ENCODE measurements at regions not wholly inside any gene's neighbourhood (a gene's known extent, or its start where the extent isn't known, plus 50 kb on each side); places are given as distances from the start of the nearest gene placed in this dataset.
A peak's percentile ranks its signal among the peaks of the same experiment; 100 is the strongest.

DNA sequence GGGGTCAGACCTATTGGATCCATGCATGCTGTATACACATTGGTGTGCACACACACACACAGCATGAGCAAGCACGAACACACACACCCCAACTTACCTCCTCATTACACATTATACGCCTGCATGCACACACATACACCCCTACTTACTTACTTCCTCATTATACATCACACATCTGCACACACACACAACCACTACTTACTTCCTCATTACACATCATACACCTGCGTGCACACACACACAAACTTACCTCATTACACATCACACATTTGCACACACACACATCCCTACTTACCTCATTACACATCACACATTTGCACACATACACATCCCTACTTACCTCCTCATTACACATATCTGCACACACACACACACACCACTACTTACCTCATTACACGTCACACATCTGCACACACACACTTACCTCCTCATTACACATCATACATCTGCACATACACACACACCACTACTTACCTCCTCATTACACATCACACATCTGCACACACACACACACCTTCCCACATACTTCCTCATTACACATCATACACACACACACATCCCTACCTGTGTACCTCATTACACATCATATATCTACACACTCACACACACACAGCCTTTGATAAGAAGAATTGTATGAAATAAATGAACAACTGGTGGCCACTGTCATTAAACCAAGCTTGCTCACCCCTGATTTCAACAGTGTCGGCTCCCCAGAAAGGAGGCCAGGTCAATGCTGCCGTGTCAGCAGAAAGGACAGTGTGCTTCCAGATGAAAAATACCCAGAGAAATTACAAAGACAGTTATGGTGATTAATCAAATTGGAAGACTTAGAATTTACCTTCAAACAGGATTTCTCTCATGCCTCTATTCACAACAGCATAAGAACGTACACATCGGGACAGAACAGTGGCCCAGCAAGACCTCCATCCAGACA lies 117.8 kb downstream of the SETD4 start:
- intact Hi-C loops (cut with DNase I): loop anchor here (5.0 to 10.0 kb wide), 2 partner anchors 520 to 1198 kb away; no protein-coding TSS in a partner anchor
- ATAC-seq: no peak
- no peak for DNase-seq (ENCODE audit: low spot score)

DNA sequence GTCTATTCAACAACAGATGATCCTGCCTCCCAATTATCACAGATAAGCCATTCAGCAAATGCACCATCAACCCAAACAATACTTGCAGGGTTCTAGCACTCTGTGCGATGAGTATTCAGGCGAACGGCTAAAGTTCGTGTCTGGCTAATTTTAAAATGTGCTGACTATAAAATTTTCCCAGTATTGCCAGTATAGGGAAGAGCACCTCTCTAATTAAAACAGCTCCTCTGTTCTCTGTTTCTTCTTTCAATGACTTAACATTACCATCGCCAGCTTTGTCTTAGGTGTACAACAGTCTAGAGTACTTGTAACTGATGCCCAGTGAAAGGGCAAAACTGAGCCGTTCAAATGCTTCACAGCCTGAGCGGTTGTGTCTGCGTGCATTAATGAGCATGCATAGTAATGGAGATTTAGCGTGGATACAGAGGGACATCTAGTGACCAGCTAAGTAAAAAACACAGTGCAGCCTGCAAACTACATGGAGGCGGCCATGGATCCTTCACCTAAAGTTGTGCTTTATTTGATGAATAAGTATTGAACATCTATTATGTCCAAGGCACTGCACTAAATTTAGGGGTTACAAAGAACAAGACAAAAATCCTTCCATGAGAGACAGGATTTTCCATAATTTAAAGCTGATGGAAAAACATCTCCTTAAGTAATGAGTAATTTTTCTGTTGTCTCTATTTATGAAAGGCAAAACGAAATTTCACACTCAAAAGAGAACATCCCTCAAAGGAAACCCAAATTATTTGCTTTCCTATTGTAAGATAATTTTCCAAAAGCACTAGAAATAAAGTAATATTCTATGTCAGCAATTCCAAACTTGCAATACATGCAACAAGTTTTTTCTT lies 120.0 kb downstream of the SETD4 start:
- peak; percentile 98 for ATAC-seq
- intact Hi-C loops (cut with DNase I): loop anchor here (5.0 to 10.0 kb wide), 2 partner anchors 518 to 1196 kb away; no protein-coding TSS in a partner anchor
- DNase-seq (ENCODE audit: low spot score): no peak

DNA sequence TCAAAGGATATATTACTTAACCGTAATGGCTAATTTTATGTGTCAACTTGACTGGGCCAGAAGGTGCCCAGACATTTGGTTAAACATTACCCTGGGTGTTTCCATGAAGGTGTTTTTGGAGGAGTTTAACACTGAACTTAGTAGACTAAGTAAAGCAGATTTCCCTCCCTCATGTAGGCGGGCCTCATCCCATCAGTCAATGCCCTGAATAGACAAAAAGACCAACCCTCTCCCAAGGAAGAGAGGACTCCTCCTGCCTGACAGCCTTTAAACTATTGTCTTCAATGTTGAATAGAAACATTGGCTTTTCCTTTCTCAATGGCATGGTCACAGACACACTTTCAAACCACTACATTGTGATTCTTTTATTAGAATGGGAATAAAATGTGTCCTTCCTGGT lies 121.9 kb downstream of the SETD4 start:
- no peak for DNase-seq (ENCODE audit: low spot score)
- ATAC-seq: no peak
- intact Hi-C loops (cut with DNase I): no loop called here

DNA sequence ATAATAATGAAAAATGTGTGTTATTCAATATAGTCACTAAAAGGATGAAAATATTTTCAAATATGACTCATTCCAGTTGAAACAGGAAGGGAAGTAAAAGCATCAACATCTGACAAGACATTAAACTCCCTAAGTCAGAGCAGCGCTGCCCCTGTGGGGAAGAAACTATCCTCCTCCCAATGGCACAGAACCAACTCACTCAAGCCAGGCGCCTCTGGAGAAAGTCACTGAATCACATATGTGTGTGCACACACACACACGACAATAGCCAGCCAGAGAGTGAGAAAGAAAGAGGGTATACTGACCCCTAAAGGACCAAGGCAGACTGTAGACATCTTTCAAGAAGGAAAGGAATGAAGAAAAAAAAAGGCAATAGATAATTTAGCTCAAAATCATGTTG lies 126.9 kb downstream of the SETD4 start:
- intact Hi-C loops (cut with DNase I): no loop called here
- DNase-seq (ENCODE audit: low spot score) (peak; percentile 81), ATAC-seq (peak; percentile 93)

DNA sequence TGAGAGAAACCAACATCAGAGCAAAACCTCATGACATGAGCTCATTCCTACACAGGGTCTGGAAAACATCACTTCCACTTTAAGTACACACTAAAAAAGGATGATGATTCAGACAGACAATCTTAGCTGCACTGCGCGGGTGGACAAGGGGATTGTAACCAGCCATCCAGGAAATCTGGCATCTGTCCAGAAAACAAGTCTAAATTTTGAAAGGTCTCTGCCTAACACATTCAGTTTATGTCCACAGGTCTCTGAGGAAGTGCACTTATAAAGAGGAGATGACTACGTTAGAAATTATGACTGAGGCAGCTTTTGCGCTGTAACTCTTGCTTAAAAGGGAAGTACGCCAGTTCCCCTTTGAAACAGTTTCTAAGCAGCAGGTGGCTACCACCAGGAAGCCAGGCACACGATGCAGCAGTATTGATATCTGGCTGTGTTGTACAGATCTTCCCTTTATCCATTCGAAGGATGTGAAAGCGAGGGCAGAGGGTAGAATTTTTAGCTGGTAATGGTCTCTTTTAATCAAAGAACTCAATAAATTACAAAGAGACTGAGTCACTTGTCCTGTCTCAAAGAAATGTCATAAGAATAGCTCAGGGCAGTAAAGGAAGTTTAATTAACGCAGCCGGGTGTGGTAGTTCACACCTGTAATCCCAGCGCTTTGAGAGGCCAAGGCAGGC lies 128.0 kb downstream of the SETD4 start:
- DNase-seq (ENCODE audit: low spot score) (no peak), ATAC-seq (peak; percentile 75)
- intact Hi-C loops (cut with DNase I): no loop called here

DNA sequence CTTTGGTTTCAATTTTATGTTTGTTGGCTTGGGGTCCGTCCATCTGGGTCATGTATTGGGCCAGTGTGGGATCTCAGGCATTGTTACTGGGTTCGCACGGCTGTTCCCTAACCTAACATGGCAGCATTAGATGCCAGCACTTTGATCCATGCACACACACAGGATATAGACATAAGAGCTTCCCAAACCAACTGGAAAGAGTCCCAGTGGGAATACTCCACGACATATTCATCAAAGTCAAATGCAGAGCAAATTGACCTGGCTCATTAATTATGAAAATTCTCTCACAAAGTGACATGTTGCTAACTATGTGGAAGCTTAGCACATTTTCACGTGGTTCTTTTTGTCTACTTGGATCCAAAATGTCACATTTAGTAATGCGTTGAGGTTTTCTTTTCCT lies 130.4 kb downstream of the SETD4 start:
- ATAC-seq (no peak), DNase-seq (ENCODE audit: low spot score) (no peak)
- intact Hi-C loops (cut with DNase I): no loop called here

DNA sequence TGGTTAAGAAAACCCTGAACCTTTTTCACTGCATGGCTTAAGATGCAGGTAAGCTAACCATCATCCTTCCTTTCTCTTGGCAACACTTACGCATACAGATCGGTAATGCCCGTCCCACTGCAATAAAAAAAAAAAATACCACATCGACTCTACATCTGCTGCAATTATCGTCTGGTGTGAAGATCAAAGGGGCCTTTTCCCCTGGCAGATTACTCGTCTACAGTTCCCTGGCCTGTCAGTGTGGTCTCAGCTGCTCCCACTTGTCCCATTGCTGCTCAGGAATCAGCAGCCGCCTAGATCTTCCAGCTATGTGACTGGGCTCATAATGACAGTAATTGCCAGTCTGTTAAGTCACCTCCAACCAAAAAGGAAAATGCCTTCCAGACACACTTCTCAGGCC lies 133.1 kb downstream of the SETD4 start:
- intact Hi-C loops (cut with DNase I): no loop called here
- no peak for DNase-seq (ENCODE audit: low spot score)
- no peak for ATAC-seq

DNA sequence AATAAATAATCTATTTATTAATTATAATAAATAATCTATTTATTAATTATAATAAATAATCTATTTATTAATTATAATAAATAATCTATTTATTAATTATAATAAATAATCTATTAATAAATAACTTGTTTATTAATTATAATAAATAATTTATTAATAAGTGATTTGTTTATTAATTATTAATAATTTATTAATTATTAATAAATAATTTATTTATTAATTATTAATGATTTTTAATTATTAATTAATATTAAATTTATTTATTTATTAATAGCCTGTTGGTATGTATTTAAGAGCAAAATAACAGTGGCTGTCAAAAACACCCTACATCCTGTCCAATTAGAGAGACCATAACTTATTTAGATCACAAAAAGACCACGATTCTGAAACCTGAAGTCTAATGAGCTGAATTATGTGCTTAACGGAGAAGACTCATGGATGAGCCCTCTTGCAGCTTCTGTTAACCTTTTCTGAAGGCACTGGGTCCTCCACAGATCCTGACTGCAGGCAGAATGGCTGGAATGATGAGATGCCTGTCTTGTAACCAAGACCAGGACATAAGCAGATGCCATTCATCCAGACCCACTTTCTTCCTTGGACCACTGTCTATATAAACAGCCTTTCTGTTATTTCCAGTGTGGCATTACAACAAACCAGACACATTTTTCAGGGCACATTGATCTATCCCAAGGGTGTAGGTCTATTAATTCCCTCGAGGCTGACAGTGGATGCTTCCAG lies 134.2 kb downstream of the SETD4 start:
- DNase-seq (ENCODE audit: low spot score): no peak
- intact Hi-C loops (cut with DNase I): no loop called here
- ATAC-seq: no peak

DNA sequence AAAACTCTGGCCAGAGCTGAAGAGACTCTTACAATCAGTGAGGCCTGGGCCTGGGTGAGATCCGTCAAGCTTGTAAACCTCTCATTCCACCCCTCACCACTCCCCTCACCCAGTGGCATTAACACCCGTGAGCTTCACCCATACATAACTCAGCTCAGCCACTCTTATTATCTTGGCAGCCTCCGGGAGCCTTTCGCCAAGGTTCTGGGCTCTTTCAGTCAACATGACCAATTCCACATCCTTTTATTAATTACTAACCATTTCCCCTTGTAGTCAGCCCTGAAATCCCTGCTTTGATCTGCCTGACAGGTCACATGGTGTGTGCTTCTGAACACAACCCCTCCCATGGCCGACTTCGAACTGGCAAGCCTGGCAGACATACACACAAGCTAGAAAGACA lies 134.8 kb downstream of the SETD4 start:
- intact Hi-C loops (cut with DNase I): no loop called here
- ATAC-seq: peak; percentile 20
- no peak for DNase-seq (ENCODE audit: low spot score)

DNA sequence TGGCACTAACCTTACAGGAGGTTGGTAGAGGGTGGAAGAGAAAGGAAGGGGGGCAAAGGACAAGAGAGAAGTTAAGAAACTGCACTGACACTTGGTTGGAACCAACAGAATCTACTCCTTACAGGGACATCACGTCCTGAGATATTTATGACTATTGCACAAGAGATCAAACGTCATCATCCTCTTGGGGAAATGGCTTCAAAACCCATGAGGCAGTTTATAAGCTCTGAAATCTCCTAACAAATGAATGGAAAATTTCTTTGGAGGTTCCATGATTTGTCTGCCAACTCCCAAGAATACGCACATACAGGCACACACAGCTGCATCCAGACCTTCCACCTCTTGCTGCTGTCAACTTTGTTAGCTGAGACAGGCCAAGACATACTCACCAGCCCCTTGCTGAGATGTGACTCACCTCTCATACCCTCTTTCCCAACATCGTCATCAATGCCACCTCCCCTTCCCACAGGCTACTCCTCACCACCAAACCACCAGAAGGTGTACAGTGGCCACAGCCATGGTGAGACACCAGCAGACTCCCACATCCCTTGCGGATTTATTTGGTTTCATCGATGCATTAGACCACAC lies 135.5 kb downstream of the SETD4 start:
- ATAC-seq: peak; percentile 57
- intact Hi-C loops (cut with DNase I): no loop called here
- no peak for DNase-seq (ENCODE audit: low spot score)

DNA sequence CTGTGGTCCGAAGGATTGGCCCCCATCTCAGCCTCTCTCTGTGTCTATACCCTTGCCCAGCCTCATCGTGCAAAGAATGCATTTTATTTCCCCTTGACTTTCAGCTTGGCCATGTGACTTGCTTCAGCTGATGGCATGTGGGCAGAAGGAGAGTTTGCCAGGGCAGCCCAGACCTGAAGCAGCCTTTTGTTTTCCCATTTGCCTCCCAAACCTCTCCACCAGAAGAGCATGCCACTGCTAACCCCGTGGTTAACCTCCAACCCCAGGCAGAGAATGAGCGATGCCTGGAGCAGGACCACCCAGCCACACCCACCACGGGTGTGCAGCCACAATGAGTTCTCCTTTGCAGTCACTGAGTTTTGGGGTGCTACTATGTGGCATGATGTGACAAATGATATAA lies 136.4 kb downstream of the SETD4 start:
- ATAC-seq (no peak), DNase-seq (ENCODE audit: low spot score) (no peak)
- intact Hi-C loops (cut with DNase I): no loop called here

DNA sequence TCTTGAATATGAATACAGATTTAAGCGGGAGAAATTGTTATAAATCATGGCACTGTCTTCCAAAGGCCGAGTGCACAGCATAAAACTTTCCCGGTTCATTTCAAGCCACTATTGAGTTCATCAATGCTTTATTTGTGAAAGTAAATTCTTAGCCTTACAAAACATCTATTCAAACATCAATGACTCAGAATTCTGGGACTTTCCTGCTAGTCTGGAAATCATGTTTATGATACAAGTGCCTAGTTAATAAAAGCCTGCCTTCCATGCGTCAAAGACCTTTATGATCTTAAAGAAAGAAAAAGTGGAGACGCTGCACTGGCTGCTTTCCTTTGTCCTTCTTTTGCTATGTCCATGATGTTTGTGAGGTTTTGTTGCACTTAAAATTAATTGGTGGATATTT lies 137.7 kb downstream of the SETD4 start:
- intact Hi-C loops (cut with DNase I): no loop called here
- ATAC-seq (no peak), DNase-seq (ENCODE audit: low spot score) (no peak)

DNA sequence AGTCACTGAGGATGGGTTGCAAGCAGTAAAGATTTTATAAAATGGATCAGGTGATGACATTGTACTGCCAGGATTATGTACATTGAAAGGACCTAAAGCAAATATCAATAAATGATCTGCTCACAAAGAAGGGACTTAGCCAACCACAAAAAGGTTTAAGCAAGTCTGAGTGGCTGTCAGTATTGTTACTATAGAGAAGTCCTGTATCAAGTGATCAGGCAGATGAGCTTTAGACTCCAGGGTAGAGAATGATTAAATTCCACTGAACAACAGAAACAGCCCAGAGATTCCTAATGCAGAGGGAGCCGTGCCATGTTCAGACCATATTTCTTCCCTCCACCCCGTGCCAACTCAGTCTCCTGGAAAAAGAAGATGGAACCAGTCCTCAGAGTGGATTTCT lies 138.9 kb downstream of the SETD4 start:
- ATAC-seq (no peak), DNase-seq (ENCODE audit: low spot score) (no peak)
- intact Hi-C loops (cut with DNase I): no loop called here

DNA sequence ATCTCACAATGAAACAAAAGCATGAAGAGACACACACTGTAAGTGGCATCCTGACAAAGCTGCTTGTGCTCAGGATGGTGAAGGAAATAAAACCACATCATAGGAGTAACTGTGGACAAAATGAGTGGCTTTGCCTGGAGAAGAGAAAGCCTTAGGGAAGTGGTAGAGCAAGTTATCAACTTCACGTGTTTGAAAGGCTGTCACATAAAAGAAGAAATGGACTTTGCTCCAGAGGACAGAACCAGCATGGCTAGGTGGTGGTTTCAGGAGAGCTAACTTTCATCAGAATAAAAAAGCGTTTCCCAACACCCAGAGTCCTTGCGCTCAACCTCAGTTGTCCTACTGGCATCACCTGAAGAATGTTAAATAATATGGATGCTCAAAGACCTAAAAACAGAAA lies 139.9 kb downstream of the SETD4 start:
- DNase-seq (ENCODE audit: low spot score) (no peak), ATAC-seq (no peak)
- intact Hi-C loops (cut with DNase I): no loop called here

DNA sequence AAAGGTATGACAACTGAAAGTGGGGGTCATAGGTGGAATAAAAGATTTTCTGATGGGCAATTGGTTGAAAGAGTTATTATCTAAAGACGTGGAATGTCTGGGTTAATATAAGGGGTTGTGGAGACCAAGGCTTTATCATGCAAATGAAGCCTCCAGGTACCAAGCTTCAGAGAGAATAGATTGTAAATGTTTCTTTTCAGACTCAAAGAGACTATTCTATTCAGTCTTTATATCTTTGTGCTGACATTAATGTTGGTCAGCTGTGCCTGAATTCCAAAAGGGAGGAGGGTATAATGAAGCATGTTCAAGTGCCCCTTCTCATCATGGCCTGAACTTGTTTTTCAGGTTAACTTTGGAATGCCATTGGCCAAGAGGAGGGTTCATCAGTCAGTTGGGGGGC lies 145.3 kb downstream of the SETD4 start:
- intact Hi-C loops (cut with DNase I): no loop called here
- DNase-seq (ENCODE audit: low spot score) (no peak), ATAC-seq (no peak)

DNA sequence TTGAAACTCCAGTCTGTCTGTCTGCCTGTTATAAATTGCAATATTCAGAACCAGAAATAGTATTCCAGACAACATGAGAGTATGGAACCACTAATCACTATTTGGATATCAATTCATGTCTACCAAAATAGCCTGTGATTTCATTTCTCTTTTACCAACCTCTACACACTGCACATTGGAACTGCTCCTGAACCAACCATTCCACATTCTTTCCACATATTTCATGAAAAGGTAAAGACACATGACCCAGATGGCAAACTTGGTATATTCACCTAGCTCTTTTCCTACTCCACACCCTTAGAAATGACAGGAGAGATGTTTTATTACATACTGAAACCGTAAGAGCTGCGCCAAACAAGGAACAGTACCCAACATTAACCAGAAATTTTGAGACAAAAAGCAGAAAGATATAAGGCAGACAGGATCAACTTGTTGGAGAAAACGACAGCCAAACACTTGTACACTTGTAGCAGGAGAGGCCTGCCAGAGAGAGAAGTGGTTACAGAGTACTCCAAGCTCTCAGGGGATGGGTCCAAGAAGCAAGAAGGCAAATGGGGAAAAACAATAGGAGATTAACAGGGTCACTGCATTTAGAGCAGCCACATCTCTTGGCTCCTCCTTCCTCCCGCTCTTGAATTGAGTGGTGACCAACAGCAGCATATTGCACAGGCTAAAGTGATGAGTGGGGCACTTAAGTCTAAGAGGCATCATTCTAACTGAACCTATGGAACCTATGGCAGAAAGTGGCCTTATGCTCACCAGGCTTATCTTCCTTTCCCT lies 148.7 kb downstream of the SETD4 start:
- DNase-seq (ENCODE audit: low spot score): no peak
- no peak for ATAC-seq
- intact Hi-C loops (cut with DNase I): no loop called here

DNA sequence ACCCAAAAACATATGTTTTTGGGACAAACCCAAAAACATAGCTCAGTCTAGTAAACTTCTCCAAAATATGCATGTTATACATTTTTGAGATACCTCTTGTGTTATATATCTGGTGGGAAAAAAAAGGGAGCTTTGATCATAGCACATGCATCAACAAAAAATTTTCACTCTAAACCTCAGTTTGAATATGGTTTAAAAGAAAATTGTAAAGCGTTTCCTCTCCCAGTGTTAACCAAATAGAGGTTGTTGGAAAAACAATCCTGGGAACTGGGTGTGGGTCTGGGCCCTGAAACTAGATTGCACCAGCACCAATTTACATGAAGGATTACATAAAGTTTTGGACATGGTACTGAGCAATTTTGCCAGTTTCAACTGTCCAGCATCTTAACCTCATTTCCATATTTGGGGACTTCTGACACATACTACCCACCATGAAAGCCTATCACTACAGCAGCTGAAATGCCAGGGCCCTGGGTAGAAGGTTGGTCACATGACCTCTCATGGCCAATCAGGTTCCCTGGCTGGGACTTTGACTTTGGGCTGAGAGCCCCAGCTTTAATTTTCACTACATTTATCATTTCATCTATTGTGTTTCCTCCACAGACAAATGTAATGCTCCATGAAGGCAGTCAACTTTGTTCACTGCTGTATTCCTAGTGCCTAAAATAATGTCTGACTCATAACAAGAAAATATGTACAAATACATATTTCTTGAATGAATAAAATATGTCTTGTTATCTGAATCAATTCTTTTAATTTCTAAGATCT lies 150.7 kb downstream of the SETD4 start:
- no peak for ATAC-seq

More for the DNA sequence above, 150.7 kb downstream of the SETD4 start:
- intact Hi-C loops (cut with DNase I): no loop called here
- DNase-seq (ENCODE audit: low spot score): no peak
